Panc1 (cell line): ENCODE measurements at regions not wholly inside any gene's neighbourhood (a gene's known extent, or its start where the extent isn't known, plus 50 kb on each side); places are given as distances from the start of the nearest gene placed in this dataset.

Source experiments
- CTCF ChIP-seq: fragments of 450-650 bp; IDR thresholded peaks from 2 replicates; pipeline ENCODE4 v1.5.1; 2017; ENCODE audit warnings: mild to moderate bottlenecking
- POLR2AphosphoS5 ChIP-seq: IDR thresholded peaks from 2 replicates; pipeline ENCODE4 v1.6.1; 2012; ENCODE audit warnings: mild to moderate bottlenecking, low read depth, low read length, moderate library complexity
- REST ChIP-seq, 2 experiments: IDR thresholded peaks; 2 replicates each; pipeline ENCODE4 v1.6.1; 2011 to 2012; ENCODE audit warnings: low read depth in 2 of 2, control low read depth in 1 of 2, low read length in 1 of 2, mild to moderate bottlenecking in 1 of 2, moderate library complexity in 1 of 2; ENCODE audit not compliant: insufficient read depth in 1 of 2

GRCh38 chr1:243921111-243921510 is 71.1 kb upstream of the AKT3 start:
- no peak for TF ChIP-seq CTCF
- TF ChIP-seq POLR2AphosphoS5, result no peak
- TF ChIP-seq REST (IDR thresholded peaks at IDR 0.05; ENCODE audit: insufficient read depth in 1 of 2, low read depth in 2 of 2, low read length in 1 of 2), result no peak
